ENCODE measurements at regions not wholly inside any gene's neighbourhood (a gene's known extent, or its start where the extent isn't known, plus 50 kb on each side); places are given as distances from the start of the nearest gene placed in this dataset.
A peak's percentile ranks its signal among the peaks of the same experiment; 100 is the strongest.

DNA sequence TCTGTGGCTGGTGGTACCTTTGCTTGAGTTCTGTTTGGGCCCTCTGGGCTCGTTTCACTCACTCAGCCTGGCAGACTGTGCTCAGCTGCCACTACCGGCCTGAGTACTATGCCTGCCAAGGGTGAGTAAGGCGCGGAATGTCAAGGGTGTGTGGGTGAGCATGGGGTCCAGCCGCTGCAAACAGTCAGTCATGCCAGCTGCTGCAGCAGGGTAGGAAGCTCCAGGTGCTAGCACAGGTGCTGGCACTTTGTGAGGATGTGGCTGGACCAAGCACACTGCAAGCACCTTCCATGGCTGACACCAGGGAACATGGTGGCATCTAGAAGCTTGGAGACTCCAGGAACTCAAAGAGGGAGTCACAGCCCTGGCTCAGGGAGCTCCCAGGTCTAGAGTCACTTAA, 368.6 kb upstream of the ACO1 start:
- no peaks in the 10 kb centered on the region for H3K36me3 ChIP-seq (replicated peaks in 1 of 2; ENCODE audit: control insufficient read depth in 1 of 2, insufficient read depth in 2 of 2, low read length in 2 of 2)
- no peak overlapping the region for H3K4me3 ChIP-seq (replicated peaks in 1 of 3; ENCODE audit: insufficient read depth in 1 of 3, low read depth in 2 of 3, low read length in 3 of 3)
- WGBS (ENCODE audit: low lambda C conversion rate): 96% methylated on average over 5 of the region's 5 CpGs
- in situ Hi-C loops (cut with HindIII; ENCODE audit: extremely low pct_ligation_motif_present, low pct_unique_long_range_greater_than_20kb) (no loop called here), intact Hi-C loops (cut with micrococcal nuclease; ENCODE audit: unreplicated experiment) (no loop called here)
- no peak for FAIRE-seq
- CTCF ChIA-PET (ENCODE audit: low intra/inter-chr PET ratio, low total read pairs): no interaction called here
- H2AFZ ChIP-seq (ENCODE audit: low read length): no peak overlapping the region
- no peak for DNase-seq (ENCODE audit: low spot score)
- H3K9ac ChIP-seq (ENCODE audit: insufficient read depth, low read depth, low read length): no peak overlapping the region
- H3K27me3 ChIP-seq (ENCODE audit: control insufficient read depth in 1 of 2, insufficient read depth in 2 of 2, low read length in 2 of 2): no peaks in the 10 kb centered on the region
- H3K4me2 ChIP-seq (ENCODE audit: low read depth, low read length): no peak overlapping the region
- no peaks in the 10 kb centered on the region for H3K79me2 ChIP-seq (ENCODE audit: insufficient read depth, low read length)
- H3K9me3 ChIP-seq (ENCODE audit: low read length): no peaks in the 10 kb centered on the region
- no peak overlapping the region for H3K27ac ChIP-seq (ENCODE audit: extremely low read length, insufficient read depth, low read length)
- POLR2A ChIA-PET: no interaction called here
- ATAC-seq: no peak
- TF ChIP-seq, protein P1, sequence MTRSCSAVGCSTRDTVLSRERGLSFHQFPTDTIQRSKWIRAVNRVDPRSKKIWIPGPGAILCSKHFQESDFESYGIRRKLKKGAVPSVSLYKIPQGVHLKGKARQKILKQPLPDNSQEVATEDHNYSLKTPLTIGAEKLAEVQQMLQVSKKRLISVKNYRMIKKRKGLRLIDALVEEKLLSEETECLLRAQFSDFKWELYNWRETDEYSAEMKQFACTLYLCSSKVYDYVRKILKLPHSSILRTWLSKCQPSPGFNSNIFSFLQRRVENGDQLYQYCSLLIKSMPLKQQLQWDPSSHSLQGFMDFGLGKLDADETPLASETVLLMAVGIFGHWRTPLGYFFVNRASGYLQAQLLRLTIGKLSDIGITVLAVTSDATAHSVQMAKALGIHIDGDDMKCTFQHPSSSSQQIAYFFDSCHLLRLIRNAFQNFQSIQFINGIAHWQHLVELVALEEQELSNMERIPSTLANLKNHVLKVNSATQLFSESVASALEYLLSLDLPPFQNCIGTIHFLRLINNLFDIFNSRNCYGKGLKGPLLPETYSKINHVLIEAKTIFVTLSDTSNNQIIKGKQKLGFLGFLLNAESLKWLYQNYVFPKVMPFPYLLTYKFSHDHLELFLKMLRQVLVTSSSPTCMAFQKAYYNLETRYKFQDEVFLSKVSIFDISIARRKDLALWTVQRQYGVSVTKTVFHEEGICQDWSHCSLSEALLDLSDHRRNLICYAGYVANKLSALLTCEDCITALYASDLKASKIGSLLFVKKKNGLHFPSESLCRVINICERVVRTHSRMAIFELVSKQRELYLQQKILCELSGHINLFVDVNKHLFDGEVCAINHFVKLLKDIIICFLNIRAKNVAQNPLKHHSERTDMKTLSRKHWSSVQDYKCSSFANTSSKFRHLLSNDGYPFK (CRISPR knock-in tag; IDR thresholded peaks at IDR 0.05; ENCODE audit: borderline replicate concordance): no peak
- peak; percentile 97 for TF ChIP-seq ZNF616 (CRISPR knock-in tag; IDR thresholded peaks at IDR 0.05; ENCODE audit: low read depth)
- H4K20me1 ChIP-seq (ENCODE audit: insufficient read depth, low read length): no peaks in the 10 kb centered on the region; the same call in 1 of the 2 replicates
- H3K4me1 ChIP-seq (ENCODE audit: insufficient read depth, low read length): no peaks in the 10 kb centered on the region
- no TSS peak for BruUV-seq (replicated peaks)

GRCh38 chr9:32045513-32045912, 338.9 kb upstream of the ACO1 start:
- H2AFZ ChIP-seq (ENCODE audit: low read length): no peak overlapping the region
- H3K9ac ChIP-seq (ENCODE audit: insufficient read depth, low read depth, low read length): no peak overlapping the region
- in situ Hi-C loops (cut with HindIII; ENCODE audit: extremely low pct_ligation_motif_present, low pct_unique_long_range_greater_than_20kb): no loop called here
- H3K4me2 ChIP-seq (ENCODE audit: low read depth, low read length): no peak overlapping the region
- no peak for FAIRE-seq
- no peaks in the 10 kb centered on the region for H3K36me3 ChIP-seq (replicated peaks in 1 of 2; ENCODE audit: control insufficient read depth in 1 of 2, insufficient read depth in 2 of 2, low read length in 2 of 2)
- WGBS (ENCODE audit: low lambda C conversion rate): 97% methylated on average over 3 of the region's 3 CpGs
- no peaks in the 10 kb centered on the region for H3K27me3 ChIP-seq (ENCODE audit: control insufficient read depth in 1 of 2, insufficient read depth in 2 of 2, low read length in 2 of 2)
- H3K9me3 ChIP-seq (ENCODE audit: low read length): no peaks in the 10 kb centered on the region
- POLR2A ChIA-PET: no interaction called here
- H3K4me3 ChIP-seq (replicated peaks in 1 of 3; ENCODE audit: insufficient read depth in 1 of 3, low read depth in 2 of 3, low read length in 3 of 3): no peak overlapping the region
- no peak overlapping the region for H3K27ac ChIP-seq (ENCODE audit: extremely low read length, insufficient read depth, low read length)
- no TSS peak for BruUV-seq (replicated peaks)
- no peak for DNase-seq (ENCODE audit: low spot score)
- no peak for ATAC-seq
- intact Hi-C loops (cut with micrococcal nuclease; ENCODE audit: unreplicated experiment): no loop called here
- no peaks in the 10 kb centered on the region for H3K79me2 ChIP-seq (ENCODE audit: insufficient read depth, low read length)
- CTCF ChIA-PET (ENCODE audit: low intra/inter-chr PET ratio, low total read pairs): no interaction called here
- H4K20me1 ChIP-seq (ENCODE audit: insufficient read depth, low read length): no peaks in the 10 kb centered on the region
- H3K4me1 ChIP-seq (ENCODE audit: insufficient read depth, low read length): no peaks in the 10 kb centered on the region
- TF ChIP-seq NBN (conservative IDR thresholded peaks at IDR 0.05): no peak
- TF ChIP-seq ZNF512B (CRISPR knock-in tag; IDR thresholded peaks at IDR 0.05; ENCODE audit: borderline replicate concordance): no peak
- no peak for TF ChIP-seq MAZ (IDR thresholded peaks at IDR 0.05; ENCODE audit: borderline replicate concordance, low read depth, low read length)
- no peak for TF ChIP-seq MAZ (CRISPR knock-in tag; IDR thresholded peaks at IDR 0.05; ENCODE audit: low read depth)
- no peak for TF ChIP-seq U2AF1 (optimal IDR thresholded peaks at IDR 0.05; ENCODE audit: low read depth, low read length)
- no peak for TF ChIP-seq CBX1 (IDR thresholded peaks at IDR 0.05; ENCODE audit: low read depth)
- no peak for TF ChIP-seq ARID2 (CRISPR knock-in tag; IDR thresholded peaks at IDR 0.05; ENCODE audit: borderline replicate concordance)
